GM21576 (cell line): ENCODE measurements at regions not wholly inside any gene's neighbourhood (a gene's known extent, or its start where the extent isn't known, plus 50 kb on each side); places are given as distances from the start of the nearest gene placed in this dataset.
"Not testable (repeated sequence)": the region's sequence is repeated elsewhere in the genome, so short reads cannot be mapped to it uniquely, and the experiment has no call there.

Experiments
- ATAC-seq: cut with Tn5 transposase; IDR thresholded peaks from one replicate; pipeline ENCODE4 v1.9.1; 2021; ENCODE audit warnings: mild to moderate bottlenecking, moderate library complexity; ENCODE audit not compliant: unreplicated experiment

- ATAC-seq, result not testable (repeated sequence)
These were observed 589.1 kb downstream of the RPIA start for GRCh38 chr2:89280536-89280935.

GRCh38 chr2:89286448-89287080 lies 595.1 kb downstream of the RPIA start:
- ATAC-seq, result not testable (repeated sequence)

GRCh38 chr2:89287084-89287483 lies 595.6 kb downstream of the RPIA start:
- not testable (repeated sequence) for ATAC-seq

GRCh38 chr2:89291717-89292298 lies 600.3 kb downstream of the RPIA start:
- ATAC-seq, result not testable (repeated sequence)

- not testable (repeated sequence) for ATAC-seq
These were observed 601.9 kb downstream of the RPIA start for GRCh38 chr2:89293399-89293798.

- not testable (repeated sequence) for ATAC-seq
These were observed 602.9 kb downstream of the RPIA start for GRCh38 chr2:89294335-89294734.

- not testable (repeated sequence) for ATAC-seq
These were observed 605.4 kb downstream of the RPIA start for GRCh38 chr2:89296820-89297398.

GRCh38 chr2:89299196-89299595 lies 607.7 kb downstream of the RPIA start:
- ATAC-seq, result not testable (repeated sequence)

GRCh38 chr2:89305623-89306022 lies 614.1 kb downstream of the RPIA start:
- ATAC-seq, result not testable (repeated sequence)

GRCh38 chr2:89306869-89307637 lies 615.6 kb downstream of the RPIA start:
- ATAC-seq, result not testable (repeated sequence)

GRCh38 chr2:89318990-89319389 lies 627.5 kb downstream of the RPIA start:
- ATAC-seq, result not testable (repeated sequence)

GRCh38 chr2:89325894-89326293 lies 634.4 kb downstream of the RPIA start:
- ATAC-seq, result not testable (repeated sequence)

- ATAC-seq, result not testable (repeated sequence)
These were observed 635.0 kb downstream of the RPIA start for GRCh38 chr2:89326455-89326854.

- ATAC-seq, result not testable (repeated sequence)
These were observed 637.3 kb downstream of the RPIA start for GRCh38 chr2:89328790-89329189.
